OCI-LY7 (cell line): ENCODE measurements at regions not wholly inside any gene's neighbourhood (a gene's known extent, or its start where the extent isn't known, plus 50 kb on each side); places are given as distances from the start of the nearest gene placed in this dataset.

Source experiments
- BruUV-seq: library from RNA; stranded (reverse); fragments of 400-500 nt; replicated peaks from 2 replicates; lab custom pipeline; 2021; lab: Mats Ljungman, UMichigan
- CTCF ChIA-PET: fragments of 300-600 bp; sonication (Branson Sonifier 250); formaldehyde crosslinking; loops from one replicate; lab custom pipeline; 2022; ENCODE audit warnings: antibody characterized with exemption; ENCODE audit not compliant: unreplicated experiment; lab: Charles Lee
- POLR2A ChIA-PET: fragments of 300-600 bp; sonication (Branson Sonifier 250); formaldehyde crosslinking; loops from one replicate; lab custom pipeline; 2022; ENCODE audit warnings: antibody characterized with exemption; lab: Charles Lee
- DNase-seq: peaks from one replicate; pipeline ENCODE4 v3.0.0-alpha.2; 2015; ENCODE audit warnings: low spot score
- H2AFZ ChIP-seq: fragments of 200-600 bp; sonication (generic), shearing (Covaris generic); 2 replicates; pipeline ENCODE4 v1.6.1; 2014; ENCODE audit warnings: mild to moderate bottlenecking, antibody characterized with exemption, low read length, moderate library complexity
- H3K27ac ChIP-seq: fragments of 200-600 bp; sonication (generic); 2 replicates; pipeline ENCODE4 v1.5.1; 2014; ENCODE audit warnings: mixed run types, low read depth, mild to moderate bottlenecking, moderate library complexity, low read length, inconsistent platforms; ENCODE audit not compliant: poor library complexity, severe bottlenecking
- H3K36me3 ChIP-seq: fragments of 200-600 bp; sonication (generic); 2 replicates; pipeline ENCODE4 v1.6.1; 2014; ENCODE audit warnings: mild to moderate bottlenecking, antibody characterized with exemption, low read length, moderate library complexity, mixed read lengths; ENCODE audit not compliant: insufficient read depth
- H3K4me1 ChIP-seq: fragments of 200-600 bp; sonication (generic); 2 replicates; pipeline ENCODE4 v1.5.1; 2014; ENCODE audit warnings: mild to moderate bottlenecking, low read length; ENCODE audit not compliant: insufficient read depth, poor library complexity, severe bottlenecking
- H3K4me2 ChIP-seq: fragments of 200-600 bp; sonication (generic); 2 replicates; pipeline ENCODE4 v1.6.1; 2014; ENCODE audit warnings: mild to moderate bottlenecking, low read length
- H3K4me3 ChIP-seq: fragments of 200-600 bp; sonication (generic); 2 replicates; pipeline ENCODE4 v1.5.1; 2014; ENCODE audit warnings: mild to moderate bottlenecking, low read depth, low read length; ENCODE audit not compliant: poor library complexity, severe bottlenecking
- H3K79me2 ChIP-seq: fragments of 200-600 bp; sonication (generic); 2 replicates; pipeline ENCODE4 v1.6.1; 2016; ENCODE audit warnings: low read depth, mild to moderate bottlenecking, low read length, moderate library complexity, mixed read lengths; ENCODE audit not compliant: insufficient read depth
- H3K9me2 ChIP-seq: fragments of 200-600 bp; sonication (generic); 2 replicates; pipeline ENCODE4 v1.6.1; 2016; ENCODE audit warnings: mild to moderate bottlenecking, low read length, mixed read lengths; ENCODE audit not compliant: insufficient read depth
- H3K9me3 ChIP-seq: fragments of 200-600 bp; sonication (generic); 2 replicates; pipeline ENCODE4 v1.6.1; 2014; ENCODE audit warnings: mild to moderate bottlenecking, mixed run types, low read length, mixed read lengths
- H4K20me1 ChIP-seq: fragments of 200-600 bp; sonication (generic); 2 replicates; pipeline ENCODE4 v1.6.1; 2014; ENCODE audit warnings: mild to moderate bottlenecking, antibody characterized with exemption, low read length, moderate library complexity, mixed read lengths; ENCODE audit not compliant: insufficient read depth
- EZH2phosphoT487 ChIP-seq: fragments of 200-600 bp; sonication (generic); IDR thresholded peaks from 2 replicates; pipeline ENCODE4 v1.6.1; 2018; ENCODE audit warnings: low read depth, borderline replicate concordance, mild to moderate bottlenecking, mixed run types, antibody characterized with exemption, low read length, moderate library complexity, mixed read lengths
- intact Hi-C: fragments of 100-400 bp; cut with micrococcal nuclease; formaldehyde crosslinking; loops from one replicate; pipeline ENCODE4 v1.10.0; 2022; ENCODE audit not compliant: unreplicated experiment
- TF ChIP-seq, protein P1 (sequence below): fragments of 200-600 bp; sonication (generic); conservative IDR thresholded peaks from 2 replicates; pipeline ENCODE4 v1.5.1; 2014; ENCODE audit warnings: mild to moderate bottlenecking, antibody characterized with exemption, low read length, moderate library complexity, mixed read lengths

- H3K79me2 ChIP-seq: no peaks in the 10 kb centered on the region
- no peaks in the 10 kb centered on the region for H3K9me3 ChIP-seq
- no peaks in the 10 kb centered on the region for H3K4me1 ChIP-seq
- CTCF ChIA-PET: no interaction called here
- no TSS peak for BruUV-seq
- no peak for TF ChIP-seq EZH2phosphoT487
- TF ChIP-seq, protein P1, sequence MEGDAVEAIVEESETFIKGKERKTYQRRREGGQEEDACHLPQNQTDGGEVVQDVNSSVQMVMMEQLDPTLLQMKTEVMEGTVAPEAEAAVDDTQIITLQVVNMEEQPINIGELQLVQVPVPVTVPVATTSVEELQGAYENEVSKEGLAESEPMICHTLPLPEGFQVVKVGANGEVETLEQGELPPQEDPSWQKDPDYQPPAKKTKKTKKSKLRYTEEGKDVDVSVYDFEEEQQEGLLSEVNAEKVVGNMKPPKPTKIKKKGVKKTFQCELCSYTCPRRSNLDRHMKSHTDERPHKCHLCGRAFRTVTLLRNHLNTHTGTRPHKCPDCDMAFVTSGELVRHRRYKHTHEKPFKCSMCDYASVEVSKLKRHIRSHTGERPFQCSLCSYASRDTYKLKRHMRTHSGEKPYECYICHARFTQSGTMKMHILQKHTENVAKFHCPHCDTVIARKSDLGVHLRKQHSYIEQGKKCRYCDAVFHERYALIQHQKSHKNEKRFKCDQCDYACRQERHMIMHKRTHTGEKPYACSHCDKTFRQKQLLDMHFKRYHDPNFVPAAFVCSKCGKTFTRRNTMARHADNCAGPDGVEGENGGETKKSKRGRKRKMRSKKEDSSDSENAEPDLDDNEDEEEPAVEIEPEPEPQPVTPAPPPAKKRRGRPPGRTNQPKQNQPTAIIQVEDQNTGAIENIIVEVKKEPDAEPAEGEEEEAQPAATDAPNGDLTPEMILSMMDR: no peak
- H3K4me2 ChIP-seq: no peak overlapping the region
- intact Hi-C loops: no loop called here
- POLR2A ChIA-PET: interaction anchor here (0.6 kb wide), 1 partner anchor 180 kb away, joined by 6 read pairs; no protein-coding TSS in a partner anchor
- H3K9me2 ChIP-seq: no peaks in the 10 kb centered on the region
- H4K20me1 ChIP-seq: no peaks in the 10 kb centered on the region
- H3K27ac ChIP-seq: no peak overlapping the region
- no peaks in the 10 kb centered on the region for H3K36me3 ChIP-seq
- H2AFZ ChIP-seq: no peak overlapping the region
- no peak overlapping the region for H3K4me3 ChIP-seq
- no peak for DNase-seq
These were observed 449.1 kb downstream of the TYW1 start for GRCh38 chr7:67445728-67446127.

- CTCF ChIA-PET: no interaction called here
- no peaks in the 10 kb centered on the region for H3K4me1 ChIP-seq
- H3K36me3 ChIP-seq: no peaks in the 10 kb centered on the region
- intact Hi-C loops: no loop called here
- POLR2A ChIA-PET: no interaction called here
- H3K4me2 ChIP-seq: no peak overlapping the region
- no peaks in the 10 kb centered on the region for H3K9me3 ChIP-seq
- BruUV-seq: no TSS peak
- no peaks in the 10 kb centered on the region for H3K79me2 ChIP-seq
- no peaks in the 10 kb centered on the region for H3K9me2 ChIP-seq
- no peak overlapping the region for H3K27ac ChIP-seq
- no peak overlapping the region for H3K4me3 ChIP-seq
- no peak for TF ChIP-seq EZH2phosphoT487
- TF ChIP-seq, protein P1: no peak
- no peak for DNase-seq
- no peak overlapping the region for H2AFZ ChIP-seq
- no peaks in the 10 kb centered on the region for H4K20me1 ChIP-seq
These were observed 450.7 kb downstream of the TYW1 start for GRCh38 chr7:67447297-67447696.

- Histone ChIP-seq H4K20me1 (no peaks in the 10 kb centered on the region), H3K4me1 (no peaks in the 10 kb centered on the region), H3K9me3 (no peaks in the 10 kb centered on the region), H2AFZ (no peak overlapping the region), H3K9me2 (no peaks in the 10 kb centered on the region), H3K36me3 (no peaks in the 10 kb centered on the region), H3K4me2 (no peak overlapping the region), H3K4me3 (no peak overlapping the region), H3K27ac (no peak overlapping the region), H3K79me2 (no peaks in the 10 kb centered on the region)
- intact Hi-C loops: no loop called here
- no TSS peak for BruUV-seq
- ChIA-PET POLR2A (interaction anchor here (0.5 kb wide), 1 partner anchor 11 kb away, joined by 3 read pairs; no protein-coding TSS in a partner anchor), CTCF (no interaction called here)
- no peak for DNase-seq
- TF ChIP-seq EZH2phosphoT487: no peak
- TF ChIP-seq, protein P1: no peak
These were observed 451.6 kb downstream of the TYW1 start for GRCh38 chr7:67448271-67448670.
